ENCODE measurements at regions not wholly inside any gene's neighbourhood (a gene's known extent, or its start where the extent isn't known, plus 50 kb on each side); places are given as distances from the start of the nearest gene placed in this dataset.

GRCh38 chr12:39070775-39071174 is 165.4 kb upstream of the CPNE8 start:
- no peak overlapping the region for H3K4me3 ChIP-seq (ENCODE audit: insufficient read depth, low read length)
- H3K4me1 ChIP-seq (ENCODE audit: insufficient read depth, low read length): no peaks in the 10 kb centered on the region
- no peaks in the 10 kb centered on the region for H4K20me1 ChIP-seq (ENCODE audit: insufficient read depth, low read length)
- H2AFZ ChIP-seq (ENCODE audit: low read length): no peak overlapping the region
- no peaks in the 10 kb centered on the region for H3K9me3 ChIP-seq (ENCODE audit: low read depth, low read length)
- no peaks in the 10 kb centered on the region for H3K36me3 ChIP-seq (ENCODE audit: insufficient read depth, low read length)
- no peak overlapping the region for H3K4me2 ChIP-seq (ENCODE audit: insufficient read depth, low read length)
- H3K27me3 ChIP-seq (ENCODE audit: insufficient read depth, low read length): no peaks in the 10 kb centered on the region
- no peak overlapping the region for H3K27ac ChIP-seq (ENCODE audit: low read depth, low read length)
- TF ChIP-seq CTCF (IDR thresholded peaks at IDR 0.05; ENCODE audit: extremely low read depth, low read depth, low read length): no peak
- H3K79me2 ChIP-seq (ENCODE audit: insufficient read depth, low read length): no peaks in the 10 kb centered on the region
- no peak for DNase-seq (ENCODE audit: insufficient read length, low spot score, missing footprints)

GRCh38 chr12:39065455-39065854 is 160.1 kb upstream of the CPNE8 start:
- Histone ChIP-seq H3K4me2 (ENCODE audit: insufficient read depth, low read length) (no peak overlapping the region), H2AFZ (ENCODE audit: low read length) (no peak overlapping the region), H3K79me2 (ENCODE audit: insufficient read depth, low read length) (no peaks in the 10 kb centered on the region), H3K27me3 (ENCODE audit: insufficient read depth, low read length) (no peaks in the 10 kb centered on the region), H3K4me3 (ENCODE audit: insufficient read depth, low read length) (no peak overlapping the region), H3K27ac (ENCODE audit: low read depth, low read length) (no peak overlapping the region), H4K20me1 (ENCODE audit: insufficient read depth, low read length) (no peaks in the 10 kb centered on the region), H3K4me1 (ENCODE audit: insufficient read depth, low read length) (no peaks in the 10 kb centered on the region), H3K9me3 (ENCODE audit: low read depth, low read length) (no peaks in the 10 kb centered on the region), H3K36me3 (ENCODE audit: insufficient read depth, low read length) (no peaks in the 10 kb centered on the region)
- DNase-seq (ENCODE audit: insufficient read length, low spot score, missing footprints): no peak
- TF ChIP-seq CTCF (IDR thresholded peaks at IDR 0.05; ENCODE audit: extremely low read depth, low read depth, low read length): no peak

GRCh38 chr12:39064708-39065107 is 159.3 kb upstream of the CPNE8 start:
- Histone ChIP-seq H2AFZ (ENCODE audit: low read length) (no peak overlapping the region), H3K9me3 (ENCODE audit: low read depth, low read length) (no peaks in the 10 kb centered on the region), H3K4me1 (ENCODE audit: insufficient read depth, low read length) (no peaks in the 10 kb centered on the region), H3K27me3 (ENCODE audit: insufficient read depth, low read length) (no peaks in the 10 kb centered on the region), H4K20me1 (ENCODE audit: insufficient read depth, low read length) (no peaks in the 10 kb centered on the region), H3K27ac (ENCODE audit: low read depth, low read length) (no peak overlapping the region), H3K79me2 (ENCODE audit: insufficient read depth, low read length) (no peaks in the 10 kb centered on the region), H3K4me3 (ENCODE audit: insufficient read depth, low read length) (no peak overlapping the region), H3K4me2 (ENCODE audit: insufficient read depth, low read length) (no peak overlapping the region), H3K36me3 (ENCODE audit: insufficient read depth, low read length) (no peaks in the 10 kb centered on the region)
- TF ChIP-seq CTCF (IDR thresholded peaks at IDR 0.05; ENCODE audit: extremely low read depth, low read depth, low read length): no peak
- DNase-seq (ENCODE audit: insufficient read length, low spot score, missing footprints): no peak

GRCh38 chr12:39062266-39062996 is 157.0 kb upstream of the CPNE8 start:
- Histone ChIP-seq H3K4me3 (ENCODE audit: insufficient read depth, low read length) (no peak overlapping the region), H3K4me1 (ENCODE audit: insufficient read depth, low read length) (no peaks in the 10 kb centered on the region), H3K27ac (ENCODE audit: low read depth, low read length) (no peak overlapping the region), H3K36me3 (ENCODE audit: insufficient read depth, low read length) (no peaks in the 10 kb centered on the region), H3K79me2 (ENCODE audit: insufficient read depth, low read length) (no peaks in the 10 kb centered on the region), H3K9me3 (ENCODE audit: low read depth, low read length) (no peaks in the 10 kb centered on the region), H2AFZ (ENCODE audit: low read length) (no peak overlapping the region), H3K4me2 (ENCODE audit: insufficient read depth, low read length) (no peak overlapping the region), H4K20me1 (ENCODE audit: insufficient read depth, low read length) (no peaks in the 10 kb centered on the region), H3K27me3 (ENCODE audit: insufficient read depth, low read length) (no peaks in the 10 kb centered on the region)
- no peak for TF ChIP-seq CTCF (IDR thresholded peaks at IDR 0.05; ENCODE audit: extremely low read depth, low read depth, low read length)
- no peak for DNase-seq (ENCODE audit: insufficient read length, low spot score, missing footprints)
